Endothelial cell of umbilical vein (primary cell): ENCODE measurements at regions not wholly inside any gene's neighbourhood (a gene's known extent, or its start where the extent isn't known, plus 50 kb on each side); places are given as distances from the start of the nearest gene placed in this dataset.

ENCODE experiments used
- POLR2A ChIP-seq: IDR thresholded peaks from 2 replicates; pipeline ENCODE4 v1.6.1; 2012; ENCODE audit warnings: low read depth, mild to moderate bottlenecking, control low read depth, low read length
- POLR2AphosphoS5 ChIP-seq: IDR thresholded peaks from 2 replicates; pipeline ENCODE4 v1.6.1; 2012; ENCODE audit warnings: low read depth, mild to moderate bottlenecking, control low read depth, low read length, moderate library complexity; ENCODE audit not compliant: insufficient read depth
- TF ChIP-seq, protein P1 (sequence below): IDR thresholded peaks from 2 replicates; pipeline ENCODE4 v1.6.1; 2011; ENCODE audit not compliant: insufficient read depth, insufficient read length

- TF ChIP-seq POLR2AphosphoS5 (no peak), POLR2A (no peak)
- TF ChIP-seq, protein P1, sequence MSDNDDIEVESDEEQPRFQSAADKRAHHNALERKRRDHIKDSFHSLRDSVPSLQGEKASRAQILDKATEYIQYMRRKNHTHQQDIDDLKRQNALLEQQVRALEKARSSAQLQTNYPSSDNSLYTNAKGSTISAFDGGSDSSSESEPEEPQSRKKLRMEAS: no peak
These were observed 399.2 kb downstream of the LRIG3 start for GRCh38 chr12:58521152-58521551.
